H1 (cell line): ENCODE measurements at regions not wholly inside any gene's neighbourhood (a gene's known extent, or its start where the extent isn't known, plus 50 kb on each side); places are given as distances from the start of the nearest gene placed in this dataset.
A peak's percentile ranks its signal among the peaks of the same experiment; 100 is the strongest.

Experiments
- CTCF ChIA-PET: fragments of 300-600 bp; sonication (Branson Sonifier 250); formaldehyde crosslinking; loops from one replicate; lab custom pipeline; 2021; ENCODE audit not compliant: partially characterized antibody; lab: Charles Lee
- POLR2A ChIA-PET: fragments of 300-600 bp; sonication (Branson Sonifier 250); formaldehyde crosslinking; loops from one replicate; lab custom pipeline; 2021; ENCODE audit warnings: inconsistent platforms; ENCODE audit not compliant: partially characterized antibody; lab: Charles Lee
- DNase-seq, 2 experiments: peaks; one replicate each; pipeline versions ENCODE4 v3.0.0 to v3.0.0-alpha.2; 2010 to 2022; ENCODE audit warnings: low spot score in 2 of 2, low read depth in 1 of 2, mixed read lengths in 1 of 2
- FAIRE-seq: peaks from 2 replicates; lab custom pipeline; 2011; peaks lifted over from hg19 to GRCh38; lab: Jason Lieb, UNC
- H2AFZ ChIP-seq: 2 replicates; pipeline ENCODE4 v1.8.1; 2012; ENCODE audit warnings: low read length, inconsistent platforms
- H2AK5ac ChIP-seq: 2 replicates; pipeline ENCODE4 v1.6.1; 2013; ENCODE audit warnings: low read depth, low read length
- H2BK120ac ChIP-seq: replicated peaks from 2 replicates; pipeline ENCODE3; 2013; ENCODE audit warnings: low read depth, low read length, inconsistent platforms
- H2BK12ac ChIP-seq: 2 replicates; pipeline ENCODE4 v1.6.1; 2013; ENCODE audit warnings: low read depth, low read length
- H2BK15ac ChIP-seq: 2 replicates; pipeline ENCODE4 v1.6.1; 2013; ENCODE audit warnings: low read length
- H2BK20ac ChIP-seq: 2 replicates; pipeline ENCODE4 v1.6.1; 2013; ENCODE audit warnings: low read length
- H2BK5ac ChIP-seq: 2 replicates; pipeline ENCODE4 v1.6.1; 2013; ENCODE audit warnings: low read depth, low read length
- H3K14ac ChIP-seq: 2 replicates; pipeline ENCODE4 v1.6.1; 2013; ENCODE audit warnings: inconsistent platforms; ENCODE audit not compliant: insufficient read length
- H3K18ac ChIP-seq: 2 replicates; pipeline ENCODE4 v1.6.1; 2013; ENCODE audit warnings: low read length; ENCODE audit errors: extremely low read depth
- H3K23ac ChIP-seq: 2 replicates; pipeline ENCODE4 v1.6.1; 2013; ENCODE audit warnings: inconsistent platforms; ENCODE audit not compliant: insufficient read length
- H3K23me2 ChIP-seq: 2 replicates; pipeline ENCODE4 v1.6.1; 2013; ENCODE audit warnings: low read depth, low read length
- H3K27ac ChIP-seq: 2 replicates; pipeline ENCODE4 v1.6.1; 2011; ENCODE audit warnings: low read depth, low read length, inconsistent platforms
- H3K27me3 ChIP-seq, 4 experiments: replicated peaks in 1 of 4; 1 replicate in 1 of 4; 2 replicates in 3 of 4; pipeline versions ENCODE4 v1.6.1 to v1.8.1; 2011 to 2013; ENCODE audit warnings: low read length in 3 of 4, mild to moderate bottlenecking in 3 of 4, inconsistent platforms in 2 of 4, mixed read lengths in 2 of 4, moderate library complexity in 1 of 4; ENCODE audit not compliant: control insufficient read depth in 3 of 4, insufficient read depth in 3 of 4; ENCODE audit errors: extremely low read depth in 1 of 4
- H3K36me3 ChIP-seq, 4 experiments: 2 replicates each; pipeline versions ENCODE4 v1.6.1 to v1.8.1; 2011 to 2013; ENCODE audit warnings: mild to moderate bottlenecking in 4 of 4, low read length in 3 of 4, moderate library complexity in 2 of 4, control low read depth in 1 of 4, inconsistent platforms in 1 of 4; ENCODE audit not compliant: insufficient read depth in 4 of 4, control insufficient read depth in 2 of 4
- H3K4ac ChIP-seq: replicated peaks from 2 replicates; pipeline ENCODE3; 2013; ENCODE audit warnings: low read length, low read depth, mixed read lengths, inconsistent platforms; ENCODE audit not compliant: insufficient read length
- H3K4me1 ChIP-seq, 4 experiments: replicated peaks in 1 of 4; 1 replicate in 1 of 4; 2 replicates in 3 of 4; pipeline versions ENCODE4 v1.6.1 to v1.8.1; 2011 to 2013; ENCODE audit warnings: low read length in 3 of 4, inconsistent platforms in 2 of 4, mixed read lengths in 1 of 4; ENCODE audit not compliant: insufficient read depth in 4 of 4, control insufficient read depth in 3 of 4
- H3K4me2 ChIP-seq, 2 experiments: 2 replicates each; pipeline versions ENCODE4 v1.6.1 to v1.8.1; 2011 to 2013; ENCODE audit warnings: low read depth in 2 of 2, low read length in 2 of 2, control low read depth in 1 of 2, inconsistent platforms in 1 of 2, mild to moderate bottlenecking in 1 of 2; ENCODE audit not compliant: insufficient read depth in 1 of 2
- H3K4me3 ChIP-seq, 4 experiments: fragments of 200-600, 300-600 bp in 1 of 4; sonication (generic), shearing (Covaris generic), sonication (Bioruptor Twin) in 1 of 4; 2 replicates each; pipeline versions ENCODE4 v1.5.1 to v1.8.1; 2011 to 2016; ENCODE audit warnings: low read length in 4 of 4, low read depth in 3 of 4, control low read depth in 2 of 4, inconsistent platforms in 2 of 4, mild to moderate bottlenecking in 2 of 4, mixed read lengths in 1 of 4, moderate library complexity in 1 of 4; ENCODE audit not compliant: insufficient read depth in 2 of 4; ENCODE audit errors: extremely low read depth in 1 of 4
- H3K56ac ChIP-seq: replicated peaks from 2 replicates; pipeline ENCODE3; 2013; ENCODE audit warnings: low read depth, mild to moderate bottlenecking, mixed read lengths, low read length, inconsistent platforms; ENCODE audit not compliant: insufficient read length
- H3K79me1 ChIP-seq: 2 replicates; pipeline ENCODE4 v1.6.1; 2013; ENCODE audit warnings: low read depth, low read length, control low read depth
- H3K79me2 ChIP-seq, 2 experiments: 2 replicates each; pipeline versions ENCODE4 v1.6.1 to v1.8.1; 2012 to 2013; ENCODE audit warnings: low read length in 2 of 2, mild to moderate bottlenecking in 2 of 2, inconsistent platforms in 1 of 2; ENCODE audit not compliant: insufficient read depth in 2 of 2, control insufficient read depth in 1 of 2
- H3K9ac ChIP-seq, 4 experiments: replicated peaks in 1 of 4; 1 replicate in 1 of 4; 2 replicates in 3 of 4; pipeline versions ENCODE4 v1.6.1 to v1.8.1; 2011 to 2013; ENCODE audit warnings: low read depth in 3 of 4, low read length in 3 of 4, control low read depth in 2 of 4, mild to moderate bottlenecking in 2 of 4, moderate library complexity in 2 of 4, inconsistent platforms in 1 of 4; ENCODE audit errors: extremely low read depth in 1 of 4
- H3K9me3 ChIP-seq, 2 experiments: 2 replicates each; pipeline versions ENCODE4 v1.6.1 to v1.8.1; 2012 to 2013; ENCODE audit warnings: mild to moderate bottlenecking in 2 of 2, moderate library complexity in 2 of 2, control low read depth in 1 of 2, inconsistent platforms in 1 of 2, low read depth in 1 of 2, low read length in 1 of 2, mixed read lengths in 1 of 2; ENCODE audit not compliant: insufficient read depth in 2 of 2
- H4K20me1 ChIP-seq, 2 experiments: replicated peaks in 1 of 2; 2 replicates each; pipeline versions ENCODE3 to v1.8.1; 2011 to 2013; ENCODE audit warnings: inconsistent platforms in 2 of 2, low read length in 2 of 2, mild to moderate bottlenecking in 1 of 2; ENCODE audit not compliant: insufficient read depth in 2 of 2, control insufficient read depth in 1 of 2
- H4K5ac ChIP-seq: 2 replicates; pipeline ENCODE4 v1.6.1; 2013; ENCODE audit warnings: low read length, low read depth, mixed read lengths, inconsistent platforms; ENCODE audit not compliant: insufficient read length
- H4K8ac ChIP-seq: 2 replicates; pipeline ENCODE4 v1.8.0; 2013; ENCODE audit warnings: mild to moderate bottlenecking, moderate library complexity, low read length, inconsistent platforms; ENCODE audit not compliant: insufficient read depth; ENCODE audit errors: extremely low read depth
- H4K91ac ChIP-seq: replicated peaks from 2 replicates; pipeline ENCODE3; 2013; ENCODE audit warnings: low read length, mixed read lengths, inconsistent platforms; ENCODE audit not compliant: insufficient read length
- CEBPB ChIP-seq: IDR thresholded peaks from 2 replicates; pipeline ENCODE4 v1.6.1; 2012; ENCODE audit warnings: low read depth, low read length
- CHD2 ChIP-seq: IDR thresholded peaks from 2 replicates; pipeline ENCODE4 v1.6.1; 2012; ENCODE audit warnings: low read length, improper control_type of control experiment
- FOSL1 ChIP-seq: IDR thresholded peaks from 2 replicates; pipeline ENCODE4 v1.6.1; 2011; ENCODE audit warnings: mild to moderate bottlenecking, low read depth, low read length, moderate library complexity; ENCODE audit not compliant: insufficient read depth
- POLR2A ChIP-seq, 2 experiments: IDR thresholded peaks; 1 replicate in 1 of 2; 2 replicates in 1 of 2; pipeline ENCODE4 v1.6.1; 2011; ENCODE audit warnings: low read depth in 2 of 2, low read length in 2 of 2, mild to moderate bottlenecking in 2 of 2; ENCODE audit errors: control extremely low read depth in 1 of 2
- RAD21 ChIP-seq, 2 experiments: IDR thresholded peaks in 1 of 2; conservative IDR thresholded peaks in 1 of 2; 2 replicates each; pipeline ENCODE4 v1.6.1; 2011; ENCODE audit warnings: low read depth in 2 of 2, low read length in 2 of 2, improper control_type of control experiment in 1 of 2, inconsistent platforms in 1 of 2, mild to moderate bottlenecking in 1 of 2, moderate library complexity in 1 of 2
- WGBS, 2 experiments: shearing (Covaris generic) in 1 of 2; methylation state at CpG; one replicate each; pipeline versions ENCODE4 v1.1.6 to v1.1.7; 2013 to 2015; ENCODE audit warnings: low lambda C conversion rate in 2 of 2, mixed read lengths in 2 of 2, inconsistent platforms in 1 of 2, low coverage in 1 of 2, missing lambda C conversion rate in 1 of 2; ENCODE audit not compliant: insufficient replicate concordance in 2 of 2, insufficient coverage in 1 of 2, insufficient read length in 1 of 2; ENCODE audit errors: extremely low coverage in 1 of 2, missing lambda C conversion rate in 1 of 2; 5-methylcytosine and 5-hydroxymethylcytosine counted together

GRCh38 chr6:82551831-82552230, 188.2 kb downstream of the TPBG start:
- no peak overlapping the region for H3K4me2 ChIP-seq
- no peaks in the 10 kb centered on the region for H3K36me3 ChIP-seq
- no peak overlapping the region for H2AK5ac ChIP-seq
- peak overlapping the region; percentile 27 for H4K91ac ChIP-seq
- no peaks in the 10 kb centered on the region for H3K79me2 ChIP-seq
- DNase-seq, result no peak
- H3K27me3 ChIP-seq, result no peaks in the 10 kb centered on the region
- no peak overlapping the region for H4K8ac ChIP-seq
- H3K9me3 ChIP-seq, result no peaks in the 10 kb centered on the region
- H2BK12ac ChIP-seq, result no peak overlapping the region
- H3K79me1 ChIP-seq, result no peaks in the 10 kb centered on the region
- no peak overlapping the region for H2BK20ac ChIP-seq
- POLR2A ChIA-PET, result no interaction called here
- no peaks in the 10 kb centered on the region for H3K4me1 ChIP-seq
- no peaks in the 10 kb centered on the region for H4K20me1 ChIP-seq
- H2BK120ac ChIP-seq, result no peak overlapping the region
- no peak overlapping the region for H3K4me3 ChIP-seq
- H3K23ac ChIP-seq, result no peak overlapping the region
- H3K9ac ChIP-seq, result no peak overlapping the region
- H3K14ac ChIP-seq, result no peak overlapping the region
- H3K56ac ChIP-seq, result no peak overlapping the region
- CTCF ChIA-PET, result no interaction called here
- no peak for FAIRE-seq
- H3K23me2 ChIP-seq, result no peaks in the 10 kb centered on the region
- no peak overlapping the region for H2AFZ ChIP-seq
- no peak overlapping the region for H3K18ac ChIP-seq
- no peak overlapping the region for H2BK15ac ChIP-seq
- H2BK5ac ChIP-seq, result no peak overlapping the region
- H4K5ac ChIP-seq, result no peak overlapping the region
- no peak overlapping the region for H3K4ac ChIP-seq
- H3K27ac ChIP-seq, result no peak overlapping the region
- 90% methylated on average over 7 of the region's 7 CpGs; no CpG with 5 or more reads in 1 of the 2 experiments for WGBS, 2 experiments
- no peak for TF ChIP-seq FOSL1
- no peak for TF ChIP-seq RAD21 (IDR thresholded peaks at IDR 0.05 in 1 of 2, conservative IDR thresholded peaks at IDR 0.05 in 1 of 2; ENCODE audit: low read depth in 2 of 2, low read length in 2 of 2)
- no peak for TF ChIP-seq CEBPB
- TF ChIP-seq POLR2A (IDR thresholded peaks at IDR 0.05; ENCODE audit: control extremely low read depth in 1 of 2, low read depth in 2 of 2, low read length in 2 of 2), result no peak
- TF ChIP-seq CHD2, result no peak
